ENCODE measurements at regions not wholly inside any gene's neighbourhood (a gene's known extent, or its start where the extent isn't known, plus 50 kb on each side); places are given as distances from the start of the nearest gene placed in this dataset.

GRCh38 chr7:131111081-131111576, 216.5 kb upstream of the MKLN1 start:
- peak overlapping the region; percentile 85 for H3K27ac ChIP-seq
- TF ChIP-seq ZFX (IDR thresholded peaks at IDR 0.05; ENCODE audit: borderline replicate concordance) (no peak), CTCF (IDR thresholded peaks at IDR 0.05) (no peak)

- H3K27ac ChIP-seq: peak overlapping the region; percentile 85; the same call in 1 of the 2 replicates
Observed at GRCh38 chr7:131111792-131112191, 215.9 kb upstream of the MKLN1 start.

GRCh38 chr7:131112431-131112830, 215.2 kb upstream of the MKLN1 start:
- TF ChIP-seq CTCF (IDR thresholded peaks at IDR 0.05) (no peak), ZFX (IDR thresholded peaks at IDR 0.05; ENCODE audit: borderline replicate concordance) (no peak)
- H3K27ac ChIP-seq: no peak overlapping the region

More at GRCh38 chr7:131111792-131112191, 215.9 kb upstream of the MKLN1 start:
- TF ChIP-seq CTCF (IDR thresholded peaks at IDR 0.05): no peak
- TF ChIP-seq ZFX (IDR thresholded peaks at IDR 0.05; ENCODE audit: borderline replicate concordance): no peak

GRCh38 chr7:131115340-131115739, 212.3 kb upstream of the MKLN1 start:
- H3K27ac ChIP-seq: no peak overlapping the region
- TF ChIP-seq ZFX (IDR thresholded peaks at IDR 0.05; ENCODE audit: borderline replicate concordance): no peak
- TF ChIP-seq CTCF (IDR thresholded peaks at IDR 0.05): no peak

- TF ChIP-seq ZFX (IDR thresholded peaks at IDR 0.05; ENCODE audit: borderline replicate concordance) (no peak), CTCF (IDR thresholded peaks at IDR 0.05) (no peak)
- H3K27ac ChIP-seq: no peak overlapping the region
Observed at GRCh38 chr7:131117439-131117838, 210.2 kb upstream of the MKLN1 start.

- no peak for TF ChIP-seq CTCF (IDR thresholded peaks at IDR 0.05)
- TF ChIP-seq ZFX (IDR thresholded peaks at IDR 0.05; ENCODE audit: borderline replicate concordance): no peak
- H3K27ac ChIP-seq: no peak overlapping the region
Observed at GRCh38 chr7:131119381-131119780, 208.3 kb upstream of the MKLN1 start.

- H3K27ac ChIP-seq: no peak overlapping the region
- no peak for TF ChIP-seq CTCF (IDR thresholded peaks at IDR 0.05)
- TF ChIP-seq ZFX (IDR thresholded peaks at IDR 0.05; ENCODE audit: borderline replicate concordance): no peak
Observed at GRCh38 chr7:131122394-131122793, 205.3 kb upstream of the MKLN1 start.

Data from 22Rv1 (cell line).